ENCODE measurements at regions not wholly inside any gene's neighbourhood (a gene's known extent, or its start where the extent isn't known, plus 50 kb on each side); places are given as distances from the start of the nearest gene placed in this dataset.

GRCh38 chr3:144864646-144865045 is 893.0 kb downstream of the DIPK2A start:
- no peak overlapping the region for H3K4me3 Mint-ChIP-seq (ENCODE audit: unreplicated experiment)
- no peaks in the 10 kb centered on the region for H3K9me3 Mint-ChIP-seq (ENCODE audit: unreplicated experiment)
- no peak for TF ChIP-seq CTCF (IDR thresholded peaks at IDR 0.05; ENCODE audit: partially characterized antibody, unreplicated experiment)
- H3K27ac Mint-ChIP-seq (ENCODE audit: unreplicated experiment) = no peak overlapping the region
- no peaks in the 10 kb centered on the region for H3K27me3 Mint-ChIP-seq (ENCODE audit: unreplicated experiment)
- H3K36me3 Mint-ChIP-seq (ENCODE audit: unreplicated experiment) = no peaks in the 10 kb centered on the region
- DNase-seq = no peak
- peaks cover 6% of the 10 kb centered on the region for H3K4me1 Mint-ChIP-seq (ENCODE audit: low read depth, unreplicated experiment)

- no peak for TF ChIP-seq CTCF (IDR thresholded peaks at IDR 0.05; ENCODE audit: partially characterized antibody, unreplicated experiment)
- H3K27me3 Mint-ChIP-seq (ENCODE audit: unreplicated experiment) = no peaks in the 10 kb centered on the region
- no peaks in the 10 kb centered on the region for H3K36me3 Mint-ChIP-seq (ENCODE audit: unreplicated experiment)
- H3K4me1 Mint-ChIP-seq (ENCODE audit: low read depth, unreplicated experiment) = peaks cover 6% of the 10 kb centered on the region
- no peak overlapping the region for H3K4me3 Mint-ChIP-seq (ENCODE audit: unreplicated experiment)
- H3K27ac Mint-ChIP-seq (ENCODE audit: unreplicated experiment) = no peak overlapping the region
- H3K9me3 Mint-ChIP-seq (ENCODE audit: unreplicated experiment) = no peaks in the 10 kb centered on the region
- DNase-seq = no peak
Observed at GRCh38 chr3:144865948-144866347, 894.3 kb downstream of the DIPK2A start.

- Mint-ChIP-seq H3K27ac (ENCODE audit: unreplicated experiment) (no peak overlapping the region), H3K4me3 (ENCODE audit: unreplicated experiment) (no peak overlapping the region), H3K36me3 (ENCODE audit: unreplicated experiment) (no peaks in the 10 kb centered on the region), H3K27me3 (ENCODE audit: unreplicated experiment) (no peaks in the 10 kb centered on the region), H3K4me1 (ENCODE audit: low read depth, unreplicated experiment) (peaks cover 6% of the 10 kb centered on the region), H3K9me3 (ENCODE audit: unreplicated experiment) (no peaks in the 10 kb centered on the region)
- DNase-seq = no peak
- TF ChIP-seq CTCF (IDR thresholded peaks at IDR 0.05; ENCODE audit: partially characterized antibody, unreplicated experiment) = no peak
Observed at GRCh38 chr3:144866476-144866875, 894.9 kb downstream of the DIPK2A start.

GRCh38 chr3:144868506-144868905 is 896.9 kb downstream of the DIPK2A start:
- DNase-seq = no peak
- Mint-ChIP-seq H3K9me3 (ENCODE audit: unreplicated experiment) (no peaks in the 10 kb centered on the region), H3K36me3 (ENCODE audit: unreplicated experiment) (no peaks in the 10 kb centered on the region), H3K27ac (ENCODE audit: unreplicated experiment) (no peak overlapping the region), H3K27me3 (ENCODE audit: unreplicated experiment) (no peaks in the 10 kb centered on the region), H3K4me3 (ENCODE audit: unreplicated experiment) (no peak overlapping the region), H3K4me1 (ENCODE audit: low read depth, unreplicated experiment) (peaks cover 6% of the 10 kb centered on the region)
- TF ChIP-seq CTCF (IDR thresholded peaks at IDR 0.05; ENCODE audit: partially characterized antibody, unreplicated experiment) = no peak

- Mint-ChIP-seq H3K9me3 (ENCODE audit: unreplicated experiment) (no peaks in the 10 kb centered on the region), H3K4me1 (ENCODE audit: low read depth, unreplicated experiment) (peaks cover 3% of the 10 kb centered on the region), H3K36me3 (ENCODE audit: unreplicated experiment) (no peaks in the 10 kb centered on the region), H3K27ac (ENCODE audit: unreplicated experiment) (no peak overlapping the region), H3K27me3 (ENCODE audit: unreplicated experiment) (no peaks in the 10 kb centered on the region), H3K4me3 (ENCODE audit: unreplicated experiment) (no peak overlapping the region)
- DNase-seq = no peak
- TF ChIP-seq CTCF (IDR thresholded peaks at IDR 0.05; ENCODE audit: partially characterized antibody, unreplicated experiment) = no peak
Observed at GRCh38 chr3:144873066-144873465, 901.4 kb downstream of the DIPK2A start.

All from glutamatergic neuron (in vitro differentiated cells).